HepG2 (cell line): ENCODE measurements at regions not wholly inside any gene's neighbourhood (a gene's known extent, or its start where the extent isn't known, plus 50 kb on each side); places are given as distances from the start of the nearest gene placed in this dataset.

Experiments
- ATAC-seq: fragments of 200-7000 bp; cut with Tn5 transposase; 3 replicates; pipeline ENCODE4 v1.9.1; 2020; ENCODE audit warnings: mild to moderate bottlenecking, moderate library complexity
- BruUV-seq: library from RNA; stranded (reverse); fragments of 400-500 nt; replicated peaks from 2 replicates; lab custom pipeline; 2021; lab: Mats Ljungman, UMichigan
- CTCF ChIA-PET: fragments of 300-600 bp; formaldehyde crosslinking; extraction: SDS; loops from one replicate; lab custom pipeline; 2021; ENCODE audit warnings: low total read pairs, inconsistent platforms, low intra/inter-chr PET ratio; lab: Yijun Ruan, JAX
- POLR2A ChIA-PET: fragments of 350-600 bp; sonication (Branson Sonifier 250); formaldehyde crosslinking; loops from one replicate; lab custom pipeline; 2020; ENCODE audit warnings: antibody characterized with exemption, inconsistent platforms; lab: Yijun Ruan, JAX
- DNase-seq: peaks from one replicate; pipeline ENCODE4 v3.0.0-alpha.2; 2015; ENCODE audit warnings: low spot score
- FAIRE-seq: peaks from 3 replicates; lab custom pipeline; 2011; peaks lifted over from hg19 to GRCh38; lab: Jason Lieb, UNC
- H2AFZ ChIP-seq: one replicate; pipeline ENCODE4 v1.6.1; 2011; ENCODE audit warnings: low read length, inconsistent platforms
- H3K27ac ChIP-seq: fragments of 300-600 bp; 3 replicates; pipeline ENCODE4 v1.8.0; 2011; ENCODE audit warnings: mixed run types, mild to moderate bottlenecking, mixed read lengths, low read length, inconsistent platforms; ENCODE audit not compliant: insufficient read depth; ENCODE audit errors: extremely low read length
- H3K27me3 ChIP-seq, 2 experiments: fragments of 200-600 bp in 1 of 2; 2 replicates in 1 of 2; 3 replicates in 1 of 2; pipeline versions ENCODE4 v1.6.0 to v1.8.0; 2011; ENCODE audit warnings: low read length in 2 of 2, mild to moderate bottlenecking in 2 of 2, moderate library complexity in 2 of 2, inconsistent platforms in 1 of 2; ENCODE audit not compliant: insufficient read depth in 2 of 2, control insufficient read depth in 1 of 2
- H3K36me3 ChIP-seq, 2 experiments: fragments of 200-600 bp in 1 of 2; replicated peaks in 1 of 2; 2 replicates in 1 of 2; 3 replicates in 1 of 2; pipeline versions ENCODE4 v1.5.1 to v1.8.0; 2011; ENCODE audit warnings: low read length in 2 of 2, inconsistent platforms in 1 of 2; ENCODE audit not compliant: insufficient read depth in 2 of 2, control insufficient read depth in 1 of 2
- H3K4me1 ChIP-seq: 2 replicates; pipeline ENCODE4 v1.5.1; 2012; ENCODE audit warnings: low read length, inconsistent platforms; ENCODE audit not compliant: insufficient read depth
- H3K4me2 ChIP-seq: 2 replicates; pipeline ENCODE4 v1.6.0; 2011; ENCODE audit warnings: low read depth, low read length, inconsistent platforms
- H3K4me3 ChIP-seq, 3 experiments: fragments of 200-600 bp in 1 of 3; sonication (generic), shearing (Covaris generic) in 1 of 3; replicated peaks in 1 of 3; 2 replicates each; pipeline ENCODE4 v1.5.1; 2011 to 2016; ENCODE audit warnings: low read length in 3 of 3, inconsistent platforms in 2 of 3, low read depth in 2 of 3, mild to moderate bottlenecking in 2 of 3, control low read depth in 1 of 3, mixed read lengths in 1 of 3; ENCODE audit not compliant: insufficient read depth in 1 of 3
- H3K79me2 ChIP-seq: one replicate; pipeline ENCODE4 v1.6.1; 2011; ENCODE audit warnings: low read length, inconsistent platforms; ENCODE audit not compliant: insufficient read depth
- H3K9ac ChIP-seq: 2 replicates; pipeline ENCODE4 v1.6.0; 2011; ENCODE audit warnings: mild to moderate bottlenecking, low read depth, low read length, inconsistent platforms; ENCODE audit not compliant: insufficient read depth
- H3K9me3 ChIP-seq: 2 replicates; pipeline ENCODE4 v1.5.1; 2012; ENCODE audit warnings: mild to moderate bottlenecking, low read length
- H4K20me1 ChIP-seq: 2 replicates; pipeline ENCODE4 v1.6.0; 2011; ENCODE audit warnings: inconsistent platforms, mild to moderate bottlenecking, low read length, moderate library complexity; ENCODE audit not compliant: insufficient read depth
- GABPB1 ChIP-seq: IDR thresholded peaks from 2 replicates; pipeline ENCODE4 v1.6.1; 2016; ENCODE audit warnings: mild to moderate bottlenecking, missing genetic modification reagents, moderate library complexity, missing compliant biosample characterization
- NFIB ChIP-seq: sonication (generic); formaldehyde crosslinking; IDR thresholded peaks from 2 replicates; pipeline ENCODE4 v1.9.0; 2021; ENCODE audit warnings: missing genetic modification reagents, mild to moderate bottlenecking, borderline replicate concordance
- ZNF180 ChIP-seq: sonication (generic); formaldehyde crosslinking; IDR thresholded peaks from 2 replicates; pipeline ENCODE4 v1.4.0; 2020; ENCODE audit warnings: low read depth, missing genetic modification reagents, borderline replicate concordance
- ZNF431 ChIP-seq: sonication (generic); formaldehyde crosslinking; IDR thresholded peaks from 2 replicates; pipeline ENCODE4 v1.9.0; 2022; ENCODE audit warnings: missing genetic modification reagents, low read depth, mild to moderate bottlenecking, borderline replicate concordance
- ZNF460 ChIP-seq: sonication (generic); formaldehyde crosslinking; IDR thresholded peaks from 2 replicates; pipeline ENCODE4 v1.5.1; 2020; ENCODE audit warnings: missing genetic modification reagents, mild to moderate bottlenecking, borderline replicate concordance
- ZNF83 ChIP-seq: sonication (generic); formaldehyde crosslinking; IDR thresholded peaks from 2 replicates; pipeline ENCODE4 v1.4.0; 2020; ENCODE audit warnings: missing genetic modification reagents, mild to moderate bottlenecking, borderline replicate concordance
- in situ Hi-C: cut with HindIII; loops from 2 replicates; pipeline ENCODE4 v1.10.0; 2017; ENCODE audit warnings: low pct_unique_long_range_greater_than_20kb; ENCODE audit not compliant: extremely low pct_ligation_motif_present
- intact Hi-C: fragments of 100-400 bp; cut with micrococcal nuclease; formaldehyde crosslinking; loops from one replicate; pipeline ENCODE4 v1.10.0; 2022; ENCODE audit not compliant: unreplicated experiment
- TF ChIP-seq, protein P1 (sequence below): sonication (generic); formaldehyde crosslinking; IDR thresholded peaks from 2 replicates; pipeline ENCODE4 v1.4.0; 2020; ENCODE audit warnings: missing genetic modification reagents, borderline replicate concordance

- TF ChIP-seq, protein P1, sequence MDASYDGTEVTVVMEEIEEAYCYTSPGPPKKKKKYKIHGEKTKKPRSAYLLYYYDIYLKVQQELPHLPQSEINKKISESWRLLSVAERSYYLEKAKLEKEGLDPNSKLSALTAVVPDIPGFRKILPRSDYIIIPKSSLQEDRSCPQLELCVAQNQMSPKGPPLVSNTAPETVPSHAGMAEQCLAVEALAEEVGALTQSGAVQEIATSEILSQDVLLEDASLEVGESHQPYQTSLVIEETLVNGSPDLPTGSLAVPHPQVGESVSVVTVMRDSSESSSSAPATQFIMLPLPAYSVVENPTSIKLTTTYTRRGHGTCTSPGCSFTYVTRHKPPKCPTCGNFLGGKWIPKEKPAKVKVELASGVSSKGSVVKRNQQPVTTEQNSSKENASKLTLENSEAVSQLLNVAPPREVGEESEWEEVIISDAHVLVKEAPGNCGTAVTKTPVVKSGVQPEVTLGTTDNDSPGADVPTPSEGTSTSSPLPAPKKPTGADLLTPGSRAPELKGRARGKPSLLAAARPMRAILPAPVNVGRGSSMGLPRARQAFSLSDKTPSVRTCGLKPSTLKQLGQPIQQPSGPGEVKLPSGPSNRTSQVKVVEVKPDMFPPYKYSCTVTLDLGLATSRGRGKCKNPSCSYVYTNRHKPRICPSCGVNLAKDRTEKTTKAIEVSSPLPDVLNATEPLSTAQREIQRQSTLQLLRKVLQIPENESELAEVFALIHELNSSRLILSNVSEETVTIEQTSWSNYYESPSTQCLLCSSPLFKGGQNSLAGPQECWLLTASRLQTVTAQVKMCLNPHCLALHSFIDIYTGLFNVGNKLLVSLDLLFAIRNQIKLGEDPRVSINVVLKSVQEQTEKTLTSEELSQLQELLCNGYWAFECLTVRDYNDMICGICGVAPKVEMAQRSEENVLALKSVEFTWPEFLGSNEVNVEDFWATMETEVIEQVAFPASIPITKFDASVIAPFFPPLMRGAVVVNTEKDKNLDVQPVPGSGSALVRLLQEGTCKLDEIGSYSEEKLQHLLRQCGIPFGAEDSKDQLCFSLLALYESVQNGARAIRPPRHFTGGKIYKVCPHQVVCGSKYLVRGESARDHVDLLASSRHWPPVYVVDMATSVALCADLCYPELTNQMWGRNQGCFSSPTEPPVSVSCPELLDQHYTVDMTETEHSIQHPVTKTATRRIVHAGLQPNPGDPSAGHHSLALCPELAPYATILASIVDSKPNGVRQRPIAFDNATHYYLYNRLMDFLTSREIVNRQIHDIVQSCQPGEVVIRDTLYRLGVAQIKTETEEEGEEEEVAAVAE (CRISPR knock-in tag), result no peak
- TF ChIP-seq NFIB, result no peak
- TF ChIP-seq ZNF460, result no peak
Observed at GRCh38 chr3:35950021-35950420, 310.7 kb downstream of the ARPP21 start (continued).

GRCh38 chr3:35954413-35954812 is 315.1 kb downstream of the ARPP21 start:
- DNase-seq (no peak), FAIRE-seq (no peak), ATAC-seq (no peak)
- no peak overlapping the region for H3K4me3 ChIP-seq
- in situ Hi-C loops, result no loop called here
- intact Hi-C loops, result no loop called here
- no peaks in the 10 kb centered on the region for H3K79me2 ChIP-seq
- no peaks in the 10 kb centered on the region for H3K4me1 ChIP-seq
- POLR2A ChIA-PET, result no interaction called here
- BruUV-seq, result no TSS peak
- H3K4me2 ChIP-seq, result no peak overlapping the region
- H3K27ac ChIP-seq, result no peak overlapping the region
- CTCF ChIA-PET, result no interaction called here
- no peaks in the 10 kb centered on the region for H3K27me3 ChIP-seq
- TF ChIP-seq ZNF431 (CRISPR knock-in tag) (no peak), ZNF180 (no peak), ZNF83 (no peak), GABPB1 (CRISPR knock-in tag) (no peak)
- no peaks in the 10 kb centered on the region for H4K20me1 ChIP-seq
- peaks cover 17% of the 10 kb centered on the region for H3K9me3 ChIP-seq
- no peaks in the 10 kb centered on the region for H3K36me3 ChIP-seq
- no peak overlapping the region for H2AFZ ChIP-seq
- no peak overlapping the region for H3K9ac ChIP-seq
